Astrocyte (in vitro differentiated cells and primary cell): ENCODE measurements at regions not wholly inside any gene's neighbourhood (a gene's known extent, or its start where the extent isn't known, plus 50 kb on each side); places are given as distances from the start of the nearest gene placed in this dataset.

Experiments
- CTCF ChIP-seq: IDR thresholded peaks from 2 replicates; pipeline ENCODE4 v1.5.1; 2011; ENCODE audit warnings: low read depth, mild to moderate bottlenecking, inconsistent platforms, low read length, moderate library complexity; ENCODE audit not compliant: insufficient read depth
- EZH2 ChIP-seq: IDR thresholded peaks from 2 replicates; pipeline ENCODE4 v1.6.1; 2012; ENCODE audit warnings: mild to moderate bottlenecking, low read length, inconsistent platforms; ENCODE audit not compliant: insufficient read depth

GRCh38 chr20:48308232-48308781 lies 519.5 kb downstream of the PREX1 start:
- no peak for TF ChIP-seq EZH2
- no peak for TF ChIP-seq CTCF
